ENCODE measurements at regions not wholly inside any gene's neighbourhood (a gene's known extent, or its start where the extent isn't known, plus 50 kb on each side); places are given as distances from the start of the nearest gene placed in this dataset.

- no peak overlapping the region for H3K4me3 ChIP-seq (replicated peaks in 1 of 3; ENCODE audit: low read depth in 2 of 3, low read length in 3 of 3)
- no peak overlapping the region for H2AFZ ChIP-seq (ENCODE audit: insufficient read depth, low read depth, low read length, poor library complexity, severe bottlenecking)
- peaks cover 0 to 2% of the 10 kb centered on the region in 2 donors for H3K27me3 ChIP-seq (ENCODE audit: control insufficient read depth in 2 of 2, insufficient read depth in 2 of 2, low read length in 2 of 2)
- Mint-ChIP-seq H3K4me3 (no peak overlapping the region), H3K4me1 (no peaks in the 10 kb centered on the region), H3K27ac (no peak overlapping the region), H3K9me3 (peaks cover 3 to 13% (median 6%) of the 10 kb centered on the region in 7 donors), H3K36me3 (no peaks in the 10 kb centered on the region), H3K27me3 (ENCODE audit: low read depth in 3 of 3) (peaks cover 8 to 30% (median 14%) of the 10 kb centered on the region in 3 donors)
- intact Hi-C loops (cut with micrococcal nuclease): no loop called here
- TF ChIP-seq CTCF (IDR thresholded peaks at IDR 0.05): no peak
- no peak overlapping the region for H3K27ac ChIP-seq (ENCODE audit: low read depth in 1 of 2, low read length in 2 of 2)
- no peak overlapping the region for H3K4me2 ChIP-seq (replicated peaks; ENCODE audit: extremely low read depth, low read length, poor library complexity, severe bottlenecking)
- H3K36me3 ChIP-seq (replicated peaks in 1 of 2; ENCODE audit: control insufficient read depth in 1 of 2, insufficient read depth in 2 of 2, low read length in 2 of 2): no peaks in the 10 kb centered on the region
- H4K20me1 ChIP-seq (ENCODE audit: insufficient read depth, low read length): no peaks in the 10 kb centered on the region
- H3K4me1 ChIP-seq (ENCODE audit: control insufficient read depth in 1 of 2, insufficient read depth in 2 of 2, low read length in 2 of 2): no peaks in the 10 kb centered on the region
- peaks cover 3 to 4% of the 10 kb centered on the region in 2 donors for H3K9me3 ChIP-seq (replicated peaks in 1 of 2; ENCODE audit: control insufficient read depth in 1 of 2, insufficient read depth in 1 of 2, low read length in 2 of 2)
- DNase-seq: no peak
- no peak overlapping the region for H3K9ac ChIP-seq (ENCODE audit: insufficient read depth, low read length, poor library complexity, severe bottlenecking)
- no peaks in the 10 kb centered on the region for H3K79me2 ChIP-seq (ENCODE audit: insufficient read depth, low read length)
Measured at GRCh38 chr2:240278661-240279060, 138.2 kb upstream of the OTOS start.

GRCh38 chr2:240280621-240281020 is 140.2 kb upstream of the OTOS start:
- peaks cover 7 to 30% (median 8%) of the 10 kb centered on the region in 3 donors for H3K27me3 Mint-ChIP-seq (ENCODE audit: low read depth in 3 of 3)
- DNase-seq: no peak
- no peaks in the 10 kb centered on the region for H3K36me3 ChIP-seq (replicated peaks in 1 of 2; ENCODE audit: control insufficient read depth in 1 of 2, insufficient read depth in 2 of 2, low read length in 2 of 2)

More at GRCh38 chr2:240280621-240281020, 140.2 kb upstream of the OTOS start:
- H3K4me3 ChIP-seq (replicated peaks in 1 of 3; ENCODE audit: low read depth in 2 of 3, low read length in 3 of 3): no peak overlapping the region
- H3K27me3 ChIP-seq (ENCODE audit: control insufficient read depth in 2 of 2, insufficient read depth in 2 of 2, low read length in 2 of 2): peaks cover 0 to 2% of the 10 kb centered on the region in 2 donors
- no peak overlapping the region for H2AFZ ChIP-seq (ENCODE audit: insufficient read depth, low read depth, low read length, poor library complexity, severe bottlenecking)
- WGBS (ENCODE audit: insufficient coverage): 92% methylated on average over 2 of the region's 2 CpGs
- TF ChIP-seq CTCF (IDR thresholded peaks at IDR 0.05): no peak
- Mint-ChIP-seq H3K4me1 (no peaks in the 10 kb centered on the region), H3K27ac (no peak overlapping the region), H3K36me3 (no peaks in the 10 kb centered on the region), H3K4me3 (no peak overlapping the region), H3K9me3 (peaks cover 0 to 13% (median 2%) of the 10 kb centered on the region in 7 donors)
- H3K9me3 ChIP-seq (replicated peaks in 1 of 2; ENCODE audit: control insufficient read depth in 1 of 2, insufficient read depth in 1 of 2, low read length in 2 of 2): peaks cover 0 to 3% of the 10 kb centered on the region in 2 donors
- no peaks in the 10 kb centered on the region for H4K20me1 ChIP-seq (ENCODE audit: insufficient read depth, low read length)
- no peaks in the 10 kb centered on the region for H3K4me1 ChIP-seq (ENCODE audit: control insufficient read depth in 1 of 2, insufficient read depth in 2 of 2, low read length in 2 of 2)
- intact Hi-C loops (cut with micrococcal nuclease): no loop called here
- no peak overlapping the region for H3K27ac ChIP-seq (ENCODE audit: low read depth in 1 of 2, low read length in 2 of 2)
- no peak overlapping the region for H3K9ac ChIP-seq (ENCODE audit: insufficient read depth, low read length, poor library complexity, severe bottlenecking)
- no peaks in the 10 kb centered on the region for H3K79me2 ChIP-seq (ENCODE audit: insufficient read depth, low read length)
- H3K4me2 ChIP-seq (replicated peaks; ENCODE audit: extremely low read depth, low read length, poor library complexity, severe bottlenecking): no peak overlapping the region

All from CD14-positive monocyte (primary cell).